HEK293 (cell line): ENCODE measurements at regions not wholly inside any gene's neighbourhood (a gene's known extent, or its start where the extent isn't known, plus 50 kb on each side); places are given as distances from the start of the nearest gene placed in this dataset.
A peak's percentile ranks its signal among the peaks of the same experiment; 100 is the strongest.

ENCODE experiments used
- BCL11A ChIP-seq: fragments of 450-650 bp; formaldehyde crosslinking; IDR thresholded peaks from 2 replicates; pipeline ENCODE4 v1.5.1; 2016; ENCODE audit warnings: low read depth, missing biosample characterization, missing genetic modification characterization
- GLI4 ChIP-seq: fragments of 450-650 bp; formaldehyde crosslinking; IDR thresholded peaks from 2 replicates; pipeline ENCODE4 v1.5.1; 2016; ENCODE audit warnings: missing biosample characterization, missing genetic modification characterization
- GLIS1 ChIP-seq: fragments of 450-650 bp; formaldehyde crosslinking; IDR thresholded peaks from 2 replicates; pipeline ENCODE4 v1.5.1; 2016; ENCODE audit warnings: missing biosample characterization, missing genetic modification characterization
- KLF8 ChIP-seq: fragments of 450-650 bp; formaldehyde crosslinking; IDR thresholded peaks from 2 replicates; pipeline ENCODE4 v1.5.1; 2016; ENCODE audit warnings: missing biosample characterization, missing genetic modification characterization
- MEIS1 ChIP-seq: sonication (generic); formaldehyde crosslinking; IDR thresholded peaks from 2 replicates; pipeline ENCODE4 v1.8.1; 2022; ENCODE audit warnings: missing genetic modification reagents, mild to moderate bottlenecking, borderline replicate concordance
- MZF1 ChIP-seq: fragments of 450-650 bp; formaldehyde crosslinking; IDR thresholded peaks from 2 replicates; pipeline ENCODE4 v1.5.1; 2017; ENCODE audit warnings: missing biosample characterization, missing genetic modification characterization, borderline replicate concordance
- OSR2 ChIP-seq: fragments of 450-650 bp; formaldehyde crosslinking; IDR thresholded peaks from 2 replicates; pipeline ENCODE4 v1.5.1; 2016; ENCODE audit warnings: missing biosample characterization, missing genetic modification characterization
- TRIM28 ChIP-seq: IDR thresholded peaks from 2 replicates; pipeline ENCODE4 v1.6.1; 2011; ENCODE audit warnings: low read length, control low read depth, borderline replicate concordance
- YY1 ChIP-seq: fragments of 450-650 bp; formaldehyde crosslinking; IDR thresholded peaks from 2 replicates; pipeline ENCODE4 v1.5.1; 2018; ENCODE audit warnings: missing biosample characterization, missing genetic modification characterization
- ZBTB21 ChIP-seq: fragments of 450-650 bp; formaldehyde crosslinking; IDR thresholded peaks from 2 replicates; pipeline ENCODE4 v1.5.1; 2017; ENCODE audit warnings: missing biosample characterization, missing genetic modification characterization
- ZFP37 ChIP-seq: fragments of 450-650 bp; formaldehyde crosslinking; IDR thresholded peaks from 2 replicates; pipeline ENCODE4 v1.5.1; 2016; ENCODE audit warnings: missing biosample characterization, missing genetic modification characterization
- ZNF10 ChIP-seq: fragments of 450-650 bp; formaldehyde crosslinking; IDR thresholded peaks from 2 replicates; pipeline ENCODE4 v1.5.1; 2017; ENCODE audit warnings: missing biosample characterization, missing genetic modification characterization
- ZNF133 ChIP-seq: fragments of 450-650 bp; formaldehyde crosslinking; IDR thresholded peaks from 2 replicates; pipeline ENCODE4 v1.5.1; 2016; ENCODE audit warnings: missing biosample characterization, missing genetic modification characterization
- ZNF146 ChIP-seq: fragments of 450-650 bp; formaldehyde crosslinking; IDR thresholded peaks from 2 replicates; pipeline ENCODE4 v1.5.1; 2016; ENCODE audit warnings: missing biosample characterization, missing genetic modification characterization
- ZNF174 ChIP-seq: fragments of 450-650 bp; formaldehyde crosslinking; IDR thresholded peaks from 2 replicates; pipeline ENCODE4 v1.5.0; 2017; ENCODE audit warnings: missing biosample characterization, mild to moderate bottlenecking, missing genetic modification characterization
- ZNF2 ChIP-seq: fragments of 450-650 bp; formaldehyde crosslinking; IDR thresholded peaks from 2 replicates; pipeline ENCODE4 v1.5.1; 2016; ENCODE audit warnings: missing biosample characterization, missing genetic modification characterization
- ZNF24 ChIP-seq: fragments of 450-650 bp; formaldehyde crosslinking; IDR thresholded peaks from 2 replicates; pipeline ENCODE4 v1.5.1; 2016; ENCODE audit warnings: missing biosample characterization, missing genetic modification characterization
- ZNF274 ChIP-seq, 2 experiments: fragments of 200-500 bp in 1 of 2; fragments of 450-650 bp in 1 of 2; sonication (Bioruptor generic) in 1 of 2; formaldehyde crosslinking in 1 of 2; IDR thresholded peaks; 2 replicates each; pipeline versions ENCODE4 v1.5.1 to v1.6.1; 2014 to 2016; ENCODE audit warnings: borderline replicate concordance in 1 of 2, inconsistent platforms in 1 of 2, low read length in 1 of 2, missing biosample characterization in 1 of 2, missing genetic modification characterization in 1 of 2
- ZNF302 ChIP-seq: fragments of 450-650 bp; formaldehyde crosslinking; IDR thresholded peaks from 2 replicates; pipeline ENCODE4 v1.5.1; 2016; ENCODE audit warnings: missing biosample characterization, missing genetic modification characterization, low read depth
- ZNF354C ChIP-seq: fragments of 450-650 bp; formaldehyde crosslinking; IDR thresholded peaks from 2 replicates; pipeline ENCODE4 v1.5.1; 2016; ENCODE audit warnings: missing biosample characterization, missing genetic modification characterization, low read depth, borderline replicate concordance
- ZNF394 ChIP-seq: fragments of 450-650 bp; formaldehyde crosslinking; IDR thresholded peaks from 2 replicates; pipeline ENCODE4 v1.5.1; 2016; ENCODE audit warnings: missing biosample characterization, missing genetic modification characterization, mild to moderate bottlenecking, moderate library complexity, borderline replicate concordance
- ZNF423 ChIP-seq: fragments of 450-650 bp; formaldehyde crosslinking; IDR thresholded peaks from 2 replicates; pipeline ENCODE4 v1.5.1; 2016; ENCODE audit warnings: missing biosample characterization, missing genetic modification characterization
- ZNF488 ChIP-seq: fragments of 450-650 bp; formaldehyde crosslinking; IDR thresholded peaks from 2 replicates; pipeline ENCODE4 v1.5.1; 2016; ENCODE audit warnings: missing biosample characterization, missing genetic modification characterization
- ZNF514 ChIP-seq: fragments of 450-650 bp; formaldehyde crosslinking; IDR thresholded peaks from 2 replicates; pipeline ENCODE4 v1.5.1; 2016; ENCODE audit warnings: missing biosample characterization, missing genetic modification characterization
- ZNF548 ChIP-seq: fragments of 450-650 bp; formaldehyde crosslinking; IDR thresholded peaks from 2 replicates; pipeline ENCODE4 v1.5.1; 2016; ENCODE audit warnings: missing biosample characterization, missing genetic modification characterization
- ZNF555 ChIP-seq: fragments of 450-650 bp; formaldehyde crosslinking; conservative IDR thresholded peaks from 2 replicates; pipeline ENCODE4 v1.5.1; 2017; ENCODE audit warnings: missing biosample characterization, mild to moderate bottlenecking, missing genetic modification characterization, inconsistent platforms
- ZNF585B ChIP-seq: fragments of 450-650 bp; formaldehyde crosslinking; IDR thresholded peaks from 2 replicates; pipeline ENCODE4 v1.5.1; 2016; ENCODE audit warnings: missing biosample characterization, missing genetic modification characterization
- ZNF639 ChIP-seq: fragments of 450-650 bp; formaldehyde crosslinking; IDR thresholded peaks from 2 replicates; pipeline ENCODE4 v1.5.1; 2016; ENCODE audit warnings: missing biosample characterization, missing genetic modification characterization
- ZNF664 ChIP-seq: fragments of 450-650 bp; formaldehyde crosslinking; IDR thresholded peaks from 2 replicates; pipeline ENCODE4 v1.5.1; 2016; ENCODE audit warnings: missing biosample characterization, missing genetic modification characterization
- ZNF776 ChIP-seq: fragments of 450-650 bp; formaldehyde crosslinking; IDR thresholded peaks from 2 replicates; pipeline ENCODE4 v1.5.0; 2017; ENCODE audit warnings: missing biosample characterization, missing genetic modification characterization, borderline replicate concordance
- ZNF777 ChIP-seq: fragments of 450-650 bp; formaldehyde crosslinking; IDR thresholded peaks from 2 replicates; pipeline ENCODE4 v1.5.1; 2017; ENCODE audit warnings: missing biosample characterization, missing genetic modification characterization, borderline replicate concordance
- ZSCAN4 ChIP-seq: fragments of 450-650 bp; formaldehyde crosslinking; IDR thresholded peaks from 2 replicates; pipeline ENCODE4 v1.5.1; 2017; ENCODE audit warnings: missing biosample characterization, missing genetic modification characterization
- TF ChIP-seq, protein P1 (sequence below): fragments of 450-650 bp; formaldehyde crosslinking; IDR thresholded peaks from 2 replicates; pipeline ENCODE4 v1.5.1; 2016; ENCODE audit warnings: missing biosample characterization, missing genetic modification characterization
- TF ChIP-seq, protein P2 (sequence below): fragments of 450-650 bp; formaldehyde crosslinking; IDR thresholded peaks from 2 replicates; pipeline ENCODE4 v1.5.1; 2016; ENCODE audit warnings: missing biosample characterization, missing genetic modification characterization
- TF ChIP-seq, protein P3 (sequence below): fragments of 450-650 bp; formaldehyde crosslinking; IDR thresholded peaks from 2 replicates; pipeline ENCODE4 v1.5.1; 2016; ENCODE audit warnings: missing biosample characterization, missing genetic modification characterization

DNA sequence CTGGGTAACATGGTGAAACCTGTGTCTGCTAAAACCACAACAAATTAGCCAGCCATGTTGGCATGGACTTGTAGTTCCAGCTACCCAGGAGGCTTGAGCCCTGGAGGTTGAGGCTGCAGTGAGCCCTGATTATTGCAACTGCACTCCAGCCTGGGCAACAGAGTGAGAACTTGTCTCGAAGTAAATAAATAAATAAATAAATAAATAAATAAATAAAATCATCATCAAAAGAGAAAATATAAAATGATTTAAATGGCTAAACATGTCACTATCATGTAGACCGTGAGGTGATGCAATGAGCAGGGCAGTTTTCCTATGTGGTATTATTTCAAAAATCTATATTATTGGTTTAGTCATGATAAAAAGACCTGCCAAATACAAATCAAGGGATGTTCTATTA, 2074.3 kb downstream of the PCDH9 start (continued):
- TF ChIP-seq ZNF639 (tag by site-specific recombination) = no peak
- no peak for TF ChIP-seq ZNF423 (tag by site-specific recombination)
- TF ChIP-seq ZNF146 = no peak
- no peak for TF ChIP-seq KLF8 (tag by site-specific recombination)
- TF ChIP-seq ZNF133 = no peak
- TF ChIP-seq ZNF555 (tag by site-specific recombination) = peak; percentile 41
- no peak for TF ChIP-seq ZNF548 (tag by site-specific recombination)
- TF ChIP-seq ZNF24 (tag by site-specific recombination) = no peak
- TF ChIP-seq GLIS1 (tag by site-specific recombination) = no peak
- no peak for TF ChIP-seq ZNF354C (tag by site-specific recombination)
- no peak for TF ChIP-seq ZNF10 (tag by site-specific recombination)
- TF ChIP-seq ZNF302 (tag by site-specific recombination) = no peak
- TF ChIP-seq GLI4 (tag by site-specific recombination) = no peak
- TF ChIP-seq ZNF174 (tag by site-specific recombination) = no peak
- TF ChIP-seq ZSCAN4 = no peak
- no peak for TF ChIP-seq ZBTB21 (tag by site-specific recombination)
- no peak for TF ChIP-seq ZNF664 (tag by site-specific recombination)
- TF ChIP-seq ZNF514 (tag by site-specific recombination) = no peak
- no peak for TF ChIP-seq ZNF2 (tag by site-specific recombination)
- TF ChIP-seq YY1 (tag by site-specific recombination) = no peak
- TF ChIP-seq ZNF777 (tag by site-specific recombination) = no peak
- no peak for TF ChIP-seq ZFP37
- TF ChIP-seq, protein P1, sequence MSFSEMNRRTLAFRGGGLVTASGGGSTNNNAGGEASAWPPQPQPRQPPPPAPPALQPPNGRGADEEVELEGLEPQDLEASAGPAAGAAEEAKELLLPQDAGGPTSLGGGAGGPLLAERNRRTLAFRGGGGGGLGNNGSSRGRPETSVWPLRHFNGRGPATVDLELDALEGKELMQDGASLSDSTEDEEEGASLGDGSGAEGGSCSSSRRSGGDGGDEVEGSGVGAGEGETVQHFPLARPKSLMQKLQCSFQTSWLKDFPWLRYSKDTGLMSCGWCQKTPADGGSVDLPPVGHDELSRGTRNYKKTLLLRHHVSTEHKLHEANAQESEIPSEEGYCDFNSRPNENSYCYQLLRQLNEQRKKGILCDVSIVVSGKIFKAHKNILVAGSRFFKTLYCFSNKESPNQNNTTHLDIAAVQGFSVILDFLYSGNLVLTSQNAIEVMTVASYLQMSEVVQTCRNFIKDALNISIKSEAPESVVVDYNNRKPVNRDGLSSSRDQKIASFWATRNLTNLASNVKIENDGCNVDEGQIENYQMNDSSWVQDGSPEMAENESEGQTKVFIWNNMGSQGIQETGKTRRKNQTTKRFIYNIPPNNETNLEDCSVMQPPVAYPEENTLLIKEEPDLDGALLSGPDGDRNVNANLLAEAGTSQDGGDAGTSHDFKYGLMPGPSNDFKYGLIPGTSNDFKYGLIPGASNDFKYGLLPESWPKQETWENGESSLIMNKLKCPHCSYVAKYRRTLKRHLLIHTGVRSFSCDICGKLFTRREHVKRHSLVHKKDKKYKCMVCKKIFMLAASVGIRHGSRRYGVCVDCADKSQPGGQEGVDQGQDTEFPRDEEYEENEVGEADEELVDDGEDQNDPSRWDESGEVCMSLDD (tag by site-specific recombination) = no peak
- TF ChIP-seq, protein P2, sequence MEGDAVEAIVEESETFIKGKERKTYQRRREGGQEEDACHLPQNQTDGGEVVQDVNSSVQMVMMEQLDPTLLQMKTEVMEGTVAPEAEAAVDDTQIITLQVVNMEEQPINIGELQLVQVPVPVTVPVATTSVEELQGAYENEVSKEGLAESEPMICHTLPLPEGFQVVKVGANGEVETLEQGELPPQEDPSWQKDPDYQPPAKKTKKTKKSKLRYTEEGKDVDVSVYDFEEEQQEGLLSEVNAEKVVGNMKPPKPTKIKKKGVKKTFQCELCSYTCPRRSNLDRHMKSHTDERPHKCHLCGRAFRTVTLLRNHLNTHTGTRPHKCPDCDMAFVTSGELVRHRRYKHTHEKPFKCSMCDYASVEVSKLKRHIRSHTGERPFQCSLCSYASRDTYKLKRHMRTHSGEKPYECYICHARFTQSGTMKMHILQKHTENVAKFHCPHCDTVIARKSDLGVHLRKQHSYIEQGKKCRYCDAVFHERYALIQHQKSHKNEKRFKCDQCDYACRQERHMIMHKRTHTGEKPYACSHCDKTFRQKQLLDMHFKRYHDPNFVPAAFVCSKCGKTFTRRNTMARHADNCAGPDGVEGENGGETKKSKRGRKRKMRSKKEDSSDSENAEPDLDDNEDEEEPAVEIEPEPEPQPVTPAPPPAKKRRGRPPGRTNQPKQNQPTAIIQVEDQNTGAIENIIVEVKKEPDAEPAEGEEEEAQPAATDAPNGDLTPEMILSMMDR (tag by site-specific recombination) = no peak
- no peak for TF ChIP-seq MZF1
- TF ChIP-seq, protein P3, sequence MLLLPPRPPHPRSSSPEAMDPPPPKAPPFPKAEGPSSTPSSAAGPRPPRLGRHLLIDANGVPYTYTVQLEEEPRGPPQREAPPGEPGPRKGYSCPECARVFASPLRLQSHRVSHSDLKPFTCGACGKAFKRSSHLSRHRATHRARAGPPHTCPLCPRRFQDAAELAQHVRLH (tag by site-specific recombination) = no peak
- no peak for TF ChIP-seq MEIS1 (CRISPR knock-in tag)
- peak; percentile 74; the same call in 1 of the 2 replicates for TF ChIP-seq ZNF394
- no peak for TF ChIP-seq ZNF776
- no peak for TF ChIP-seq ZNF488 (tag by site-specific recombination)
- TF ChIP-seq TRIM28 = no peak
- no peak for TF ChIP-seq BCL11A (tag by site-specific recombination)
- TF ChIP-seq ZNF274 (IDR thresholded peaks at IDR 0.05; ENCODE audit: low read length) = no peak
- no peak for TF ChIP-seq ZNF274 (tag by site-specific recombination; IDR thresholded peaks at IDR 0.05; ENCODE audit: borderline replicate concordance)
- no peak for TF ChIP-seq OSR2 (tag by site-specific recombination)
- TF ChIP-seq ZNF585B = no peak
